Cardiac muscle cell (in vitro differentiated cells and primary cell): ENCODE measurements at regions not wholly inside any gene's neighbourhood (a gene's known extent, or its start where the extent isn't known, plus 50 kb on each side); places are given as distances from the start of the nearest gene placed in this dataset.

Experiments
- DNase-seq, 2 donors: peaks; one replicate each; pipeline versions ENCODE4 v3.0.0 to v3.0.0-alpha.2; 2010 to 2017; ENCODE audit warnings: low read depth in 1 of 2, low spot score in 1 of 2
- H3K27ac ChIP-seq: fragments of 200-600 bp; sonication (generic); 2 replicates; pipeline ENCODE4 v1.5.1; 2016
- H3K27me3 ChIP-seq: fragments of 200-600 bp; sonication (generic); 2 replicates; pipeline ENCODE4 v1.6.0; 2016; ENCODE audit warnings: control low read depth
- H3K36me3 ChIP-seq: fragments of 200-600 bp; sonication (generic); 2 replicates; pipeline ENCODE4 v1.5.1; 2016; ENCODE audit warnings: control low read depth
- H3K4me1 ChIP-seq: fragments of 200-600 bp; sonication (generic); 2 replicates; pipeline ENCODE4 v1.8.1; 2017; ENCODE audit warnings: low read depth, mild to moderate bottlenecking, mixed run types
- H3K4me3 ChIP-seq: fragments of 200-600 bp; sonication (generic); 2 replicates; pipeline ENCODE4 v1.5.1; 2016; ENCODE audit warnings: mild to moderate bottlenecking
- H3K9me3 ChIP-seq: fragments of 200-600 bp; sonication (generic); 2 replicates; pipeline ENCODE4 v1.5.1; 2017; ENCODE audit warnings: low read depth, mild to moderate bottlenecking, control low read depth
- TF ChIP-seq, protein P1 (sequence below): IDR thresholded peaks from 2 replicates; pipeline ENCODE4 v1.5.1; 2012; ENCODE audit warnings: low read depth, mild to moderate bottlenecking, low read length

DNA sequence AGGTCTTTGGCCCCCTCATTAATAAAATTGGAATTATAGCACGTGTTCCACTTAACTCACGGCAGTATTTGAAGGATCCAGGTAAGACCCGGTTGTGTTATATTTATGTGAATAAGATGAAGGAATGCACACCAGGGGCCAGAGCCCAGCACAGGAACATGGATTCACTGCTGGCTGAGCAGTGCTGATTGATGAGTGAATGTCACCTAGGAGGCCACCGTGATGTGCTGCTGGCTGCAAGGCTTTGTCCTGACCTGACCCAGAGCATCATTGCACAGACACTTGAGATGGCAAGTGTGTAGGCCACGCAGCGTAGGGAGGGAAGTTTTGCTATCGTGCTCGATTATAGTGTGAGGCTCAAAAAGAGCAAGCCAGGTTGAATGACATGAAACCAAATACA is 350.7 kb upstream of the MGMT start:
- H3K4me3 ChIP-seq: no peak overlapping the region
- no peaks in the 10 kb centered on the region for H3K36me3 ChIP-seq
- H3K27me3 ChIP-seq: no peaks in the 10 kb centered on the region
- DNase-seq: no peak
- no peaks in the 10 kb centered on the region for H3K9me3 ChIP-seq
- no peak overlapping the region for H3K27ac ChIP-seq
- TF ChIP-seq, protein P1, sequence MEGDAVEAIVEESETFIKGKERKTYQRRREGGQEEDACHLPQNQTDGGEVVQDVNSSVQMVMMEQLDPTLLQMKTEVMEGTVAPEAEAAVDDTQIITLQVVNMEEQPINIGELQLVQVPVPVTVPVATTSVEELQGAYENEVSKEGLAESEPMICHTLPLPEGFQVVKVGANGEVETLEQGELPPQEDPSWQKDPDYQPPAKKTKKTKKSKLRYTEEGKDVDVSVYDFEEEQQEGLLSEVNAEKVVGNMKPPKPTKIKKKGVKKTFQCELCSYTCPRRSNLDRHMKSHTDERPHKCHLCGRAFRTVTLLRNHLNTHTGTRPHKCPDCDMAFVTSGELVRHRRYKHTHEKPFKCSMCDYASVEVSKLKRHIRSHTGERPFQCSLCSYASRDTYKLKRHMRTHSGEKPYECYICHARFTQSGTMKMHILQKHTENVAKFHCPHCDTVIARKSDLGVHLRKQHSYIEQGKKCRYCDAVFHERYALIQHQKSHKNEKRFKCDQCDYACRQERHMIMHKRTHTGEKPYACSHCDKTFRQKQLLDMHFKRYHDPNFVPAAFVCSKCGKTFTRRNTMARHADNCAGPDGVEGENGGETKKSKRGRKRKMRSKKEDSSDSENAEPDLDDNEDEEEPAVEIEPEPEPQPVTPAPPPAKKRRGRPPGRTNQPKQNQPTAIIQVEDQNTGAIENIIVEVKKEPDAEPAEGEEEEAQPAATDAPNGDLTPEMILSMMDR: no peak
- H3K4me1 ChIP-seq: no peaks in the 10 kb centered on the region

DNA sequence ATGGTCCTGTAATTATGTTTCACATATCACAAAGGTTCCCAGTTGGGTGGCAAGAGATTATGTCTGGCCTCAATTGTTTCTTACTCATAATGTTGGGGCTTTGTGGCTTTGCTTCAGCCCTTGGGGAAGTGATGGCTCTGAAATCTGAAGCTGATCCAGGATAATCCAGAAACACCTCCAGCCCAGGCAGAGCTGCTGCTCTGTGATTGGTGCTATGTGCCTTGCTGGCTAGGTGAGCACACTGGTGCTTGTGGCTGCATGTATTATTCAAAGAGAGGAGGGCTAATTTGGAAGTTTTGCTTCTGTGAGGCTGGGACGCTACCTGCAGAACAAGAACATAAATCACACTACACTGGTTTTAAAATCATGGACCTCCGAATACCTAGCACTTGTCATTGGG is 346.6 kb upstream of the MGMT start:
- no peak for DNase-seq
- no peaks in the 10 kb centered on the region for H3K27me3 ChIP-seq
- H3K9me3 ChIP-seq: no peaks in the 10 kb centered on the region
- TF ChIP-seq, protein P1: no peak
- no peak overlapping the region for H3K27ac ChIP-seq
- no peaks in the 10 kb centered on the region for H3K4me1 ChIP-seq
- no peaks in the 10 kb centered on the region for H3K36me3 ChIP-seq
- H3K4me3 ChIP-seq: no peak overlapping the region

DNA sequence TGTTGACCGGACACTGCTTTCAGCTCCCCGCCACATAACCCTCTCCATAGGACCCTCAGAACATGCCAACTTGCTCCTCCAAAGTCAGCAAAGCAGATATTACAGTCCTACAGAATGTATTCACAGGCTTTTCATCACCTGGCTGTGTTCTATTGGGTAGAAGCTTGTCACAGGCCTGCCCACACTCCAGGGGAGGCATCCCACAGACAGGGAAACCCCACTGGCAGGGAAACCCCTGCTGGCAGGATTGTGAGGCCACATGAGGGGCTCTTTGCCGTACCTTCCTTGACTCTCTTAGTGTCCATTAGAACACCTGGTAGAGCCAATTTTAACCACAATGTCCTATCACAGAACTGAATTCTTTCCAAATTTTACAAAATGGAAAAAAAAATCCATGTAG is 344.2 kb upstream of the MGMT start:
- no peak overlapping the region for H3K4me3 ChIP-seq
- TF ChIP-seq, protein P1: no peak
- H3K36me3 ChIP-seq: no peaks in the 10 kb centered on the region
- no peak for DNase-seq
- no peaks in the 10 kb centered on the region for H3K9me3 ChIP-seq
- H3K27ac ChIP-seq: no peak overlapping the region
- H3K27me3 ChIP-seq: no peaks in the 10 kb centered on the region
- H3K4me1 ChIP-seq: no peaks in the 10 kb centered on the region

DNA sequence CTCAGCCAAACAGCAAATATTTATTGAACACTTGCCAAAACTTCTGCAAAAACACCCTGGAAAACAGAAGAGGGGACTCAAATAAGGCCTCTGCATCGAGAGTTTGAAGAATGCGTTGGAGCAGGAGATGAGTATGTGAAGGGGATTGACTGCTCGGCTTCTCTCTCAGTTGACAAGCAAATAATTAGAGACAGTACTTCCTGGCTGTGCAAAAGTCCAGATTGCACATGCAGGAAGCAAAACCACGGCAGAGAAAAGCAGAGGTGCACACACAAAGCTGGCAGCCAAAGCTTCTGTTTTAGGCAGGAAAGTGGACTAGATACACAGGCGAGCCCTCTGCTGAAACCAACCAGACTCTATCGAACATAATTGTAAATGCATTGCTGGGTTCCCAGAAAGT is 343.6 kb upstream of the MGMT start:
- H3K4me1 ChIP-seq: no peaks in the 10 kb centered on the region

GRCh38 chr10:129126982-129127381 is 340.1 kb upstream of the MGMT start:
- Histone ChIP-seq H3K4me3 (no peak overlapping the region), H3K27ac (no peak overlapping the region), H3K36me3 (no peaks in the 10 kb centered on the region), H3K9me3 (no peaks in the 10 kb centered on the region), H3K4me1 (no peaks in the 10 kb centered on the region), H3K27me3 (peaks cover 4% of the 10 kb centered on the region)
- DNase-seq: no peak
- TF ChIP-seq, protein P1: no peak

More for the DNA sequence above, 343.6 kb upstream of the MGMT start:
- TF ChIP-seq, protein P1: no peak
- DNase-seq: no peak
- Histone ChIP-seq H3K36me3 (no peaks in the 10 kb centered on the region), H3K27me3 (peaks cover under 1% of the 10 kb centered on the region), H3K4me3 (no peak overlapping the region), H3K27ac (no peak overlapping the region), H3K9me3 (no peaks in the 10 kb centered on the region)
